PC-9 (cell line): ENCODE measurements at regions not wholly inside any gene's neighbourhood (a gene's known extent, or its start where the extent isn't known, plus 50 kb on each side); places are given as distances from the start of the nearest gene placed in this dataset.
A peak's percentile ranks its signal among the peaks of the same experiment; 100 is the strongest.

Experiments used
- BruUV-seq: library from RNA; stranded (reverse); fragments of 400-500 nt; replicated peaks from 2 replicates; lab custom pipeline; 2021; lab: Mats Ljungman, UMichigan
- CTCF ChIA-PET: fragments of 300-600 bp; sonication (Branson Sonifier 250); formaldehyde crosslinking; loops from one replicate; lab custom pipeline; 2022; ENCODE audit warnings: antibody characterized with exemption; lab: Charles Lee
- POLR2A ChIA-PET: fragments of 300-600 bp; sonication (Branson Sonifier 250); formaldehyde crosslinking; loops from one replicate; lab custom pipeline; 2022; ENCODE audit warnings: antibody characterized with exemption; ENCODE audit not compliant: unreplicated experiment; lab: Charles Lee
- DNase-seq, 2 experiments: peaks; one replicate each; pipeline versions ENCODE4 v3.0.0 to v3.0.0-alpha.2; 2015 to 2022; ENCODE audit warnings: mixed read lengths in 1 of 2
- H2AFZ ChIP-seq: fragments of 200-600 bp; sonication (generic); 2 replicates; pipeline ENCODE4 v1.8.1; 2017; ENCODE audit warnings: antibody characterized with exemption
- H3F3A ChIP-seq: fragments of 200-600 bp; sonication (generic); 2 replicates; pipeline ENCODE4 v1.8.1; 2017; ENCODE audit warnings: antibody characterized with exemption, mild to moderate bottlenecking, low read depth; ENCODE audit not compliant: insufficient read depth
- H3K27ac ChIP-seq: fragments of 200-600 bp; sonication (generic); 2 replicates; pipeline ENCODE4 v1.6.1; 2016; ENCODE audit warnings: mixed run types
- H3K27me3 ChIP-seq: fragments of 200-600 bp; sonication (generic); 2 replicates; pipeline ENCODE4 v1.6.1; 2016; ENCODE audit warnings: low read depth, mixed run types; ENCODE audit not compliant: insufficient read depth
- H3K36me3 ChIP-seq: fragments of 200-600 bp; sonication (generic); 2 replicates; pipeline ENCODE4 v1.6.1; 2016; ENCODE audit warnings: low read depth, mixed run types
- H3K4me1 ChIP-seq: fragments of 200-600 bp; sonication (generic); replicated peaks from 2 replicates; pipeline ENCODE4 v1.6.1; 2016; ENCODE audit warnings: mixed run types; ENCODE audit not compliant: insufficient read depth
- H3K4me2 ChIP-seq: fragments of 200-600 bp; sonication (generic); 2 replicates; pipeline ENCODE4 v1.6.1; 2017; ENCODE audit warnings: mixed run types
- H3K4me3 ChIP-seq: fragments of 200-600 bp; sonication (generic); 2 replicates; pipeline ENCODE4 v1.6.1; 2016; ENCODE audit warnings: mixed run types
- H3K79me2 ChIP-seq: fragments of 200-600 bp; sonication (generic); 2 replicates; pipeline ENCODE4 v1.6.1; 2017; ENCODE audit warnings: low read depth, mixed run types
- H3K9me2 ChIP-seq: fragments of 200-600 bp; sonication (generic); 2 replicates; pipeline ENCODE4 v1.8.1; 2017; ENCODE audit warnings: mild to moderate bottlenecking; ENCODE audit not compliant: insufficient read depth
- H3K9me3 ChIP-seq: fragments of 200-600 bp; sonication (generic); 2 replicates; pipeline ENCODE4 v1.8.1; 2016; ENCODE audit warnings: low read depth; ENCODE audit not compliant: insufficient read depth
- H4K20me1 ChIP-seq: fragments of 200-600 bp; sonication (generic); 2 replicates; pipeline ENCODE4 v1.8.1; 2017; ENCODE audit not compliant: insufficient read depth
- CTCF ChIP-seq: fragments of 200-600 bp; sonication (generic); conservative IDR thresholded peaks from 2 replicates; pipeline ENCODE4 v1.6.1; 2017; ENCODE audit warnings: mixed run types, antibody characterized with exemption, mild to moderate bottlenecking, moderate library complexity
- EZH2 ChIP-seq: fragments of 200-600 bp; sonication (generic); IDR thresholded peaks from 2 replicates; pipeline ENCODE4 v1.8.0; 2017; ENCODE audit warnings: antibody characterized with exemption, low read depth
- intact Hi-C: fragments of 100-400 bp; cut with micrococcal nuclease; formaldehyde crosslinking; loops from one replicate; pipeline ENCODE4 v1.10.0; 2022; ENCODE audit not compliant: unreplicated experiment

- Histone ChIP-seq H3K9me2 (no peaks in the 10 kb centered on the region), H3K79me2 (no peaks in the 10 kb centered on the region), H3K27me3 (no peaks in the 10 kb centered on the region), H3K4me1 (no peaks in the 10 kb centered on the region), H3K4me2 (no peak overlapping the region), H3K9me3 (no peaks in the 10 kb centered on the region), H3F3A (no peaks in the 10 kb centered on the region), H2AFZ (no peak overlapping the region), H3K27ac (no peak overlapping the region), H3K36me3 (no peaks in the 10 kb centered on the region), H4K20me1 (no peaks in the 10 kb centered on the region), H3K4me3 (no peak overlapping the region)
- POLR2A ChIA-PET = no interaction called here
- DNase-seq = no peak
- CTCF ChIA-PET = no interaction called here
- no peak for TF ChIP-seq EZH2
- no peak for TF ChIP-seq CTCF
- no TSS peak for BruUV-seq
- intact Hi-C loops = no loop called here
Measured at GRCh38 chr2:19201911-19202462, 156.4 kb downstream of the OSR1 start.

- CTCF ChIA-PET = no interaction called here
- no peaks in the 10 kb centered on the region for H3K27me3 ChIP-seq
Measured at GRCh38 chr2:19198381-19198780, 160.0 kb downstream of the OSR1 start.

GRCh38 chr2:19195661-19196060, 162.8 kb downstream of the OSR1 start:
- no peaks in the 10 kb centered on the region for H3K79me2 ChIP-seq
- TF ChIP-seq CTCF (no peak), EZH2 (no peak)
- H3K9me3 ChIP-seq = no peaks in the 10 kb centered on the region
- peak in 1 of 2 experiments; percentile 16 for DNase-seq
- no peaks in the 10 kb centered on the region for H3K36me3 ChIP-seq
- intact Hi-C loops = no loop called here
- CTCF ChIA-PET = interaction anchor here (0.7 kb wide), 1 partner anchor 448 kb away, joined by 3 read pairs; no protein-coding TSS in a partner anchor
- no peak overlapping the region for H3K4me2 ChIP-seq
- no peak overlapping the region for H3K4me3 ChIP-seq
- no peaks in the 10 kb centered on the region for H4K20me1 ChIP-seq
- no TSS peak for BruUV-seq
- no peaks in the 10 kb centered on the region for H3K9me2 ChIP-seq
- H3K4me1 ChIP-seq = no peaks in the 10 kb centered on the region
- no peaks in the 10 kb centered on the region for H3F3A ChIP-seq
- no peak overlapping the region for H3K27ac ChIP-seq
- H3K27me3 ChIP-seq = no peaks in the 10 kb centered on the region
- POLR2A ChIA-PET = no interaction called here
- H2AFZ ChIP-seq = no peak overlapping the region

More at GRCh38 chr2:19198381-19198780, 160.0 kb downstream of the OSR1 start:
- POLR2A ChIA-PET = no interaction called here
- no peak overlapping the region for H3K27ac ChIP-seq
- H3K4me3 ChIP-seq = no peak overlapping the region
- no peak for DNase-seq
- H2AFZ ChIP-seq = no peak overlapping the region
- BruUV-seq = no TSS peak
- TF ChIP-seq CTCF (no peak), EZH2 (no peak)
- H4K20me1 ChIP-seq = no peaks in the 10 kb centered on the region
- intact Hi-C loops = no loop called here
- no peaks in the 10 kb centered on the region for H3F3A ChIP-seq
- H3K4me1 ChIP-seq = no peaks in the 10 kb centered on the region
- H3K9me3 ChIP-seq = no peaks in the 10 kb centered on the region
- H3K79me2 ChIP-seq = no peaks in the 10 kb centered on the region
- H3K4me2 ChIP-seq = no peak overlapping the region
- no peaks in the 10 kb centered on the region for H3K9me2 ChIP-seq
- no peaks in the 10 kb centered on the region for H3K36me3 ChIP-seq
